Memory B cell (primary cell): ENCODE measurements at regions not wholly inside any gene's neighbourhood (a gene's known extent, or its start where the extent isn't known, plus 50 kb on each side); places are given as distances from the start of the nearest gene placed in this dataset.

ENCODE experiments used
- ATAC-seq: fragments of 150-1000 bp; cut with Tn5 transposase; 2 replicates; pipeline ENCODE4 v1.10.0; 2021; ENCODE audit warnings: low read depth, mild to moderate bottlenecking, moderate library complexity
- DNase-seq, 2 donors: peaks; one replicate each; pipeline ENCODE4 v3.0.0; 2022; ENCODE audit warnings: low spot score in 2 of 2
- H3K27ac Mint-ChIP-seq: one replicate; pipeline ENCODE4 v1.8.0; 2022; ENCODE audit warnings: mild to moderate bottlenecking, moderate library complexity, mixed read lengths
- H3K27me3 Mint-ChIP-seq: one replicate; pipeline ENCODE4 v1.8.0; 2022; ENCODE audit warnings: mixed read lengths
- H3K36me3 Mint-ChIP-seq: one replicate; pipeline ENCODE4 v1.8.0; 2022; ENCODE audit warnings: mild to moderate bottlenecking, mixed read lengths
- H3K4me1 Mint-ChIP-seq: one replicate; pipeline ENCODE4 v1.8.0; 2022; ENCODE audit warnings: mixed read lengths
- H3K4me3 Mint-ChIP-seq: one replicate; pipeline ENCODE4 v1.8.0; 2022; ENCODE audit warnings: mild to moderate bottlenecking, moderate library complexity, mixed read lengths
- H3K9me3 Mint-ChIP-seq: one replicate; pipeline ENCODE4 v1.8.0; 2022; ENCODE audit warnings: mixed read lengths

DNA sequence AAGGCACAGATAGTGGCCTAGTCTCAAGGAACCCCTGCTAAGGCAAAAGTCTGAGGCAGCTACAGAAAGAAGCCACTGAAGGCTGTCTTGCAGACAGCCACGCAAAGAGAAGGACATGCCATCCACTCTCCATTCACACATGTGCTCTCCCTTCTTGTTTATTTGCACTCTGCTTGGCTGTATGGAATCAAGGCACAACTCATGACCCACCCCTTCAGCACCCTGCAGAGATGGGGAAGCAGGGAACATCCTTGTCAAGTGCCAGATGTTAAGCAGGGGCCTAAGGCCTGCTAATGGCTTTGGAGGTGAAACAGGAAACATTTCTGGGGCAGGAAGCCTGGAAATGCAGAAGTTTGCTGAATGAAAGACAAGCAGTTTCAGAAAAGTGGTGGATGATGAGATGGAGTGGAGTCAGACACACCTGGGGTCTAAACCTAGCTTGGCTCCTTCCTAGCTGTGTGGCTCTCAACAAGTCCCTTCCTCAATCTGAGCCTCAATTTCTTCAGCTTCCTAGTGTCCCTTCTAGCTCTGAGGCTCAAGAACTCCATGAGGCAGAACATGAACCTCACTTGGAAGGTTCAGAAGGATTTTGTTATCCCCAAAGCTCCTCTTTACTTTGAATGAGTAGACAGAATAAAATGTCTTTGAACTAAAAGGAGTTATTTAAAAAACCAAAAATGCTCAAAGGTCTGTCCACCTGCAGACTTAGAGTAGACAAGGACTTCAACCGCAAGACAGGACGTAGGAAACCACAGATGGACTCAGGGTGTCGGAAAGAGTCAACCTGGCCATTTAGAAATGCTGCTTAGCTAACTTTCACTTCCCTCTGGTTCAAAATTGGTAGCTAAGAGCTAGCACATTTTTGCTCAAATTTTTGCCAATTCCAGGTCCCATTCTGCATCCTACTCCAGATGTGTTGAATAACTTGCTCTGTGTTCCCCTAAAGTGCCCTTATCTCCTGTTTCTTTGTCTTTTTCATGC lies 283.1 kb downstream of the PLPP3 start:
- Mint-ChIP-seq H3K4me1 (peaks cover 7% of the 10 kb centered on the region), H3K36me3 (peaks cover 2% of the 10 kb centered on the region), H3K27me3 (peaks cover 4% of the 10 kb centered on the region), H3K27ac (no peak overlapping the region), H3K4me3 (no peak overlapping the region), H3K9me3 (no peaks in the 10 kb centered on the region)
- ATAC-seq (no peak), DNase-seq (no peak)

DNA sequence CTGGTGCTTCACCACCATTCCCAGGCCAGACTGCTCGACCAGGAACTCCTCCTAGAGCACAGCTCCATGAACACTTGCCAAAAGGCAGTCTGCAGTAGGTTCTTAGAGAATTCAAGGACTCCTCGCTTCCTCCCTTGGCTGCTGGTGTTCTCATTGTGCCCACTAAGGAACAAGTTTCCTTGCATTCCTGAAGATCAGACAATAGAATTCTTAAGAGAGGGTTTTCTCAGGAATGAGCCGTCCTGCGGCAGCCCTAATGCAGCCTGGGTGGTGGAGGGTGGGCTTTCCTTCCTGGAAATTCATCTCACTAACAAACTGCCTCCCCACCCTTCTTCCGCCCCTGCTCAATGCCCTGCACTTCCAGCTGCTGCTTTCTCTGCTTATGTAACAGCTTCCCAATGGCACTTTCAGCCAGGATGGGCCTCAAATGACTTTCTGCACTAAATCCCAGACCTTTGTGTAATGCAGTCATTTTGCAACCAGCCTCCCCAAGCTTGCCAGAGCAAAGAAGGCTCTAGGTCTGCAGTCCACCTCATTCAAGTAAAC lies 287.9 kb downstream of the PLPP3 start:
- Mint-ChIP-seq H3K4me1 (peaks cover 2% of the 10 kb centered on the region), H3K4me3 (no peak overlapping the region), H3K36me3 (peaks cover 2% of the 10 kb centered on the region), H3K27me3 (peaks cover 4% of the 10 kb centered on the region), H3K27ac (no peak overlapping the region), H3K9me3 (no peaks in the 10 kb centered on the region)
- ATAC-seq: no peak
- no peak for DNase-seq

DNA sequence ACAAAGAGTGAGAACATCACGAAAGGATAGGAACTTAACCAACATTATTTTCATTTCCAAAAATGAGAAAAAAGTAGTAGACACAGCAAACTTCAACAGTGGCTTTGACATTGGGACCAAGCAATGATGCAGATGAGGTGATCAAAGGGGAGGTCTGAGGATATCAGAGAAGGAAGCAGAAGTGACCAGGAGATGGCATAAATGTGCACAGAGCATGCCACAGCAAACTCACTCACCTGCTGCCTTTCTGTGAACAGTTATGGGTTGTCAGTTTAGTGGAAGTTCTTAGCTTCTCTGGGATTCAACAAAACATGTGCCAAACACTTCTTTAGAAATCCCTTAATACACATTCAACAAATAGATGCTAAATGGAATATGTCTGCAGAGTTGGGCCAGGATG lies 290.1 kb downstream of the PLPP3 start:
- H3K4me3 Mint-ChIP-seq: no peak overlapping the region
- H3K36me3 Mint-ChIP-seq: peaks cover 2% of the 10 kb centered on the region
- H3K27me3 Mint-ChIP-seq: peaks cover 4% of the 10 kb centered on the region
- no peak for ATAC-seq
- H3K9me3 Mint-ChIP-seq: no peaks in the 10 kb centered on the region
- no peak for DNase-seq
- H3K27ac Mint-ChIP-seq: no peak overlapping the region
- no peaks in the 10 kb centered on the region for H3K4me1 Mint-ChIP-seq

DNA sequence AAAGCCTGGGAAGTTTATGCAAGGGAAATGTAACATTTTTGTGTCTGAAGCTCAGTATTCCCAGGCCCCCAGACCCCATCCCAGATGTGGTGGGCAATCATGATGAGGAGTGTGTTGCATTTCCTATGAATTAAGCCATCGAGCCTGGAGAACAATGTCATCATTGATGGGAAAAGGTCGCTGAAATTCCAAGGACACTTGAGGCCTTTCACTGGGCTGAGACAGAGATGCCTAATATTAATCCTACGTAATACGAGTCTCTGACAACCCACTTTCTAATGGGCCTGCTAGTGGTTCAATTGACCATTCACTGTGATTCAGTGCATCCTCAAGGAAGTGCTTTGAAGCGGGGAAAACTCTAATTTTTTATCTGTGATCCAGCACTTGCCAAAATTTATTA lies 291.6 kb downstream of the PLPP3 start:
- ATAC-seq (no peak), DNase-seq (no peak)
- Mint-ChIP-seq H3K27me3 (no peaks in the 10 kb centered on the region), H3K36me3 (no peaks in the 10 kb centered on the region), H3K4me1 (no peaks in the 10 kb centered on the region), H3K4me3 (no peak overlapping the region), H3K9me3 (no peaks in the 10 kb centered on the region), H3K27ac (no peak overlapping the region)

DNA sequence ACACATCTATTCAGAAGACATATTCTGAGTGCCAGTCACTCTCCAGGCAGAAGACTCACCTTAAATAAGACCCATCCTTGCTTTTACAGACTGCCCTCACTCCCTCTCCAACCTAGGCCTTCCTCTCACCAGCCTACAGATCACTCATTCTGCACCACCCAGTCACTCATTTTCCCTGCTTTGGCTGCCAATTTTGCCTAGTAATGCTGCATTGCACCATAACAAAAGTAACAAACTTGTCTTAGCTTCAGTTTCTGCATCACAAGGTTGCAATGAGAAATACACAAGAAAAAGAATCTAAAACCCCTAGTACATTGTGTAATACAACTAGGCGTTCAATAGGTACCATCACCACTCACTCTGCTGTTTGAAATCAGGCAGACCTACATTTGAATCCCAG lies 292.4 kb downstream of the PLPP3 start:
- Mint-ChIP-seq H3K27ac (no peak overlapping the region), H3K4me1 (no peaks in the 10 kb centered on the region), H3K36me3 (no peaks in the 10 kb centered on the region), H3K9me3 (no peaks in the 10 kb centered on the region), H3K4me3 (no peak overlapping the region), H3K27me3 (no peaks in the 10 kb centered on the region)
- DNase-seq (no peak), ATAC-seq (no peak)

DNA sequence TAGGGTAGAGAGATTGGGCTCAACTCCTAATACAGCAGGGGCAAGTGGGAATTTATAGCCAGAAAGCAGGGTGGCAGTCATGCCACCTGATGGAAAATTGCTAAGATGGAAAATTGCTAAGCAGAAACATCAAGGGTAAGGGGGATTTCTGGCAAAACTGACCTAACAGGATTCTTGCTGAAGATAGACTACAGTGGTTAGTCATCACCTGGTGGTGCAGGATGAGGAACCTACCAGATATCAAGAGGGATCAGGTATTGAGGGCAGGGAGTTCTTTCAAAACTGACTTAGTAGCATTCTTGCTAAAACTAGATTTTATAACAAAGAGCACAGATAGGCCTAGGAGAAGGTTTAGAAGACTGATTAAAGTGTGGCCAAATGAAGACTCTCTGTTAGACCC lies 292.9 kb downstream of the PLPP3 start:
- Mint-ChIP-seq H3K9me3 (no peaks in the 10 kb centered on the region), H3K4me3 (no peak overlapping the region), H3K27me3 (no peaks in the 10 kb centered on the region), H3K27ac (no peak overlapping the region), H3K36me3 (no peaks in the 10 kb centered on the region), H3K4me1 (no peaks in the 10 kb centered on the region)
- ATAC-seq: no peak
- no peak for DNase-seq

DNA sequence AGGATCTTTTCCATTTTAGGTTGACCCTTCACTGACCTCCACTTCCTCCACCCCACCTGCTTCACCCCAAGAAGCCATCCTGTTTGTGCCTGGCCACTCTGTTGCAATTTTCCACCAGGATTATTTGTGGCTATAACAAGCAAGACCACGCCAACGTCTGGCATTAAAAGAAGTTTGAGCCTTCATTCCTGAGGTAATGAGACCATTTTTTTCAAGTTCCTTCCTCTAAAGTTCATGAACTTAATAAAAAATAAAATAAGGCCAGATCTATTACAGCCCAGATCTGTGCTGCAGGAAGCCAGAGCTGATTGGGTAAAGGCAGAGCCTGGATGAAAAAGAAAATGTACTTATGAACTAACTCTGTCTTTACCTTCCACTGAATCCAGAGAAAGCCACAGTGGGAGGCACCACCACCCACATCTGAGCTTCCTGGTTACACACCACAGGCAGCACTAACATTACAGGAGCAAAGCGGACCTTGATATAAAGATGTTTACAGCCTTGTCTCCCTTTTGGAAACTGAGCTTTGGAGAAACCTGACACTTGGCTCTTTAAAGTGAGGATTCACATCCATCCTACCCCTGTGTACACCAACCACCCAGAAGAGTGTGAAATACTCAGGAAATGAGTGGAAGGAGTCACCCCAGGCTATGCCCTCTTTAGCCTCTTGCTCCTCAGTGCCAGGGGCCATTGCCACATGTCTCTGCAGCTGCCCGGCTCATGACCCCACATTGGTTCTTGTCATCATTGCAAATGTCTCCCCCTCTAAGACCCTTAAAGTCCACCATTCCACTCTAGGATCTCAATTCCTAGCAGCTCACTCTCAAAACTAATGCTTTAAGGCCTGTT lies 293.6 kb downstream of the PLPP3 start:
- no peak for DNase-seq
- Mint-ChIP-seq H3K36me3 (no peaks in the 10 kb centered on the region), H3K4me3 (no peak overlapping the region), H3K4me1 (no peaks in the 10 kb centered on the region), H3K27me3 (no peaks in the 10 kb centered on the region), H3K9me3 (no peaks in the 10 kb centered on the region), H3K27ac (no peak overlapping the region)
- no peak for ATAC-seq

DNA sequence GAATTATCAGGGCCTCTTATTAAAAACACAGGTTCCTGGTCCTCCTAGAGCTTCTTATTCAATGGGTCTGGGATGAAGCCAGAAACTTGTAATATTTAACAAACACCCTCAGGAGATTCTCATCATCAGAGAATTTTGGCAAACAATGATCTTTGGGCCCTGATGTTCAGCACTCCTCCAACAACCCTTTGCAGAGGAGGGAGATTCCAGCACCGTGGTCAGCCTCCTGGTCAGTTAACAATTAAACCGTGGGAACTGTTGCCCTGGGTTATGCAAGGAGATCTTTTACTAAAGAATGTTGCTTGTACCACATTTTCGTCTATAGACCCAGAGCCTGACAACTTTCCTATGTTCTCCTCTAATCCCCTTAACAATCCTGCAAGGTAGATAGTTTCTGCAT lies 294.4 kb downstream of the PLPP3 start:
- Mint-ChIP-seq H3K36me3 (no peaks in the 10 kb centered on the region), H3K27ac (no peak overlapping the region), H3K9me3 (no peaks in the 10 kb centered on the region), H3K4me3 (no peak overlapping the region), H3K4me1 (no peaks in the 10 kb centered on the region), H3K27me3 (no peaks in the 10 kb centered on the region)
- ATAC-seq: no peak
- no peak for DNase-seq

DNA sequence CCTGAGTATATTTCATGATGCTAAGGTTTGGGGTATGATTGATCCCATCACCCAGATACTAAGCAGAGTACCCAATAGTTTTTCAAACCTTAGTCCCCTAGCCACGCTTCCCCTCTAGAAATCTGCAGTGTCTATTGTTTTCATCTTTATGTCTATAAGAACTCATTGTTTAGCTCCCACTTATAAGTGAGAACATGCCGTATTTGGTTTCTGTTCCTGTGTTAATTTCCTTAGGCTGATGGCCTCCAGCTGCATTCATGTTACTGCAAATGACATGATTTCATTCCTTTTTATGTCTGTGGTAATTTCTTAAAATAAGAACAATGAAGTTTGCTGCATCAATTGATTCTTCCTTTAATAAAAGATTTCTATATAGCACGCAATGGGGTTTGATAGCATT lies 301.3 kb downstream of the PLPP3 start:
- Mint-ChIP-seq H3K36me3 (no peaks in the 10 kb centered on the region), H3K4me3 (no peak overlapping the region), H3K27me3 (no peaks in the 10 kb centered on the region), H3K9me3 (no peaks in the 10 kb centered on the region), H3K4me1 (no peaks in the 10 kb centered on the region), H3K27ac (no peak overlapping the region)
- DNase-seq: no peak
- ATAC-seq: no peak

DNA sequence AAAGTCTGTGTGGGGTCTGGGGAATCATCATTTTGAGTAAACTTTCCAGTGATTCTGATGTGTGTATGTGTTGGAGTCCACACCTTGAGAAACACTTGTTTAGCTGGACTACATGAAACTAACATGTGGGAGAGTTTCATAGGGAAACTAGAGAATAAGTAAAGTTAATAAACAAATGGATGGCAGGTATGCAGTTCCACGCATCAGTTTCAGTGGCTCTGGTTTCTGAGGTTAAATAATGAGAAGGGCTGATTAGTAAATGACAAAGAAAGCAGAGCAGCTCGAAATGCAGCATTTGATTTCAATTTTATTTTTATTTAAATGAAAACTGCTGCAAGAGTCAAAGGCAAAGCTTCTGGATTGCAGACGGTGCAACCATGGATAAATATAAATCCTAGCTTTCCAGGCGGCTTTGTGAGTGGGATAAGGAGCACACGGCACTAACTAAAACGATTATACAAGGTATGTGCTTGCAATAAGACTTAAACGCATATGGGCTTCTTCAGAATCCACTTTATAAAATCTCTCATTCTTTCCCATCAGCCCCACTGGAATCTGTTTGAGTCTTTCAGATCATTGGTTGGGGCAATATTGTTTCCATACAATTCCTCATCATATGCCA lies 310.7 kb downstream of the PLPP3 start:
- H3K27me3 Mint-ChIP-seq: peaks cover 7% of the 10 kb centered on the region
- ATAC-seq: no peak
- no peak for DNase-seq
- H3K4me1 Mint-ChIP-seq: no peaks in the 10 kb centered on the region
- no peaks in the 10 kb centered on the region for H3K36me3 Mint-ChIP-seq
- H3K27ac Mint-ChIP-seq: no peak overlapping the region
- H3K4me3 Mint-ChIP-seq: no peak overlapping the region
- no peaks in the 10 kb centered on the region for H3K9me3 Mint-ChIP-seq

DNA sequence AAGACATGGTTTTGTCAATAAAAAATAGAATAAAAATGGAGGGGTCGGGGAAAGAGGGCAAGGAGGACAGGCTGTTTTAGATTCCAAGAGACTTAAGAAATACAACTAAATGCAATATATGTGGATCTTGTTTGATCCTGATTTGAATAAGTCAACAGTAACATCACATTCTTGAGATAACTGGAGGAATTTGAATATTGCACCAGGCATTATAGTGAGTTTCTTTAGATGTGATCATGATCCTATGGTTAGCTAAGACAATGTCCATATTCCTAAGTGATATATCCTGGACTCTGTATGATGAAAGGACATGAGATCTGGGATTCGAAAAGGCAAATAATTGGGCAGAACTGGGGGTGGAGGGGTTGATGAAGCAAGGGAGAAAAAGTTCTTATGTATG lies 311.8 kb downstream of the PLPP3 start:
- no peak for DNase-seq
- no peaks in the 10 kb centered on the region for H3K36me3 Mint-ChIP-seq
- no peaks in the 10 kb centered on the region for H3K4me1 Mint-ChIP-seq
- H3K27me3 Mint-ChIP-seq: peaks cover 7% of the 10 kb centered on the region
- no peak for ATAC-seq
- H3K27ac Mint-ChIP-seq: no peak overlapping the region
- H3K4me3 Mint-ChIP-seq: no peak overlapping the region
- H3K9me3 Mint-ChIP-seq: no peaks in the 10 kb centered on the region

DNA sequence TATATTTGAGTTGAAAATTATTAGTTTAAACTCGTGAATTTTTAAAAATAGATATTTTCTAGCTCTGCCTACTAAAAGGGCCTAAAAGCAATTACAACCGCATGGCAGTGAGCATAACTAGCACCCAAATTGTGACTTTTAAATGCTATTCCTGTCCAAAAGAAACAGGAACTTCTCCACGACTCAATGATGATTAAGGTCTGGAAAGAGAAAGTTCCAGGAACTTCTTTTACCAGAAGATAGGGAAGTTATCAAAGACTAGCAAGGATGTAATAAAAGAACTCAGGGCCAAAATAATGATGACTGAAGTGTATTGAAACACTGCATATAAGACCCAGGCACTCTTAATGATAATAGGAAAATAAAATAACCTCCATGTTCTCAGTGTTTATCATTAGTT lies 313.0 kb downstream of the PLPP3 start:
- Mint-ChIP-seq H3K27me3 (peaks cover 10% of the 10 kb centered on the region), H3K4me1 (no peaks in the 10 kb centered on the region), H3K4me3 (no peak overlapping the region), H3K27ac (no peak overlapping the region), H3K36me3 (no peaks in the 10 kb centered on the region), H3K9me3 (no peaks in the 10 kb centered on the region)
- DNase-seq (no peak), ATAC-seq (no peak)

DNA sequence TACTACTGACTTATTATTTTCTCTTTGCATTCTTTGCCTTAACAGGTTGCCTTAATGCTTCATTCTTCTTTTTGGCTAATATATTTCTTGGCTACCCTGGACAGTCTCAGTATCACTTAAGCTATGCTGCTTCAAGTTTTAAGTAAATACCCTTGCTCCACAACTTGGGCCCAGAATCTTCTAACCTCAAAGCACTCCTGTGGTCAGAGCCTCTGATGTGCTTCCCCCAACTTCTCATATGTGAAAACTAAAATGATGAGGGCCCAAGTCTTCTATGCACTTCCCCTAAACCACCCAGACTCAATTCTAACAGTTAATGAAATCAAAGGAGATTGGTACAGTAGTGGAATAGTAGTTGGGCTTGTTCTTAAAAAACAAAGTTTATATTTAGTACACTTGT lies 314.1 kb downstream of the PLPP3 start:
- DNase-seq: no peak
- H3K4me1 Mint-ChIP-seq: no peaks in the 10 kb centered on the region

DNA sequence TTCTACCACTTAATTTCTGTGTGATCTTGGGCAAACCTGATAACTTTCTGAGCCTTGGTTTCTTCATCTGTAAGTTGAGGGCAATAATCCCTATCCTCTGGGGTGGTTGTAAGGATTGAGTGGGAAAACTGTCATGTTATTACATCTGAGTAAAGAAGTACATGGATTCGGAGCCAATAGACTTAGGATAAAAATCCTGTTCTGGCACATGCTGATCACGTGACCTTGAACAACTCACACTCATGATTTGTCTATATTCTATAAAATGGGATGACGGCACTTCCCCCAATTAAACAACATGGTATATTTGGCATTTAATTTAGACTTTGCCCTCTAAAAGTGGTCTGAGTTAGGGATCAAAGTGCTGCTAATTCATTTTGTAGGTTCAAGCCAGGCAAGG lies 315.5 kb downstream of the PLPP3 start:
- Mint-ChIP-seq H3K36me3 (peaks cover 2% of the 10 kb centered on the region), H3K27me3 (peaks cover 9% of the 10 kb centered on the region), H3K27ac (no peak overlapping the region), H3K4me3 (no peak overlapping the region), H3K4me1 (no peaks in the 10 kb centered on the region), H3K9me3 (peaks cover 4% of the 10 kb centered on the region)
- ATAC-seq: no peak
- no peak for DNase-seq

More for the DNA sequence above, 314.1 kb downstream of the PLPP3 start:
- Mint-ChIP-seq H3K9me3 (peaks cover under 1% of the 10 kb centered on the region), H3K27ac (no peak overlapping the region), H3K27me3 (peaks cover 6% of the 10 kb centered on the region), H3K4me3 (no peak overlapping the region), H3K36me3 (peaks cover under 1% of the 10 kb centered on the region)
- no peak for ATAC-seq
